Renal pelvis (tissue), 1 donor: ENCODE measurements at regions not wholly inside any gene's neighbourhood (a gene's known extent, or its start where the extent isn't known, plus 50 kb on each side); places are given as distances from the start of the nearest gene placed in this dataset.

Experiments
- DNase-seq: peaks from one replicate; pipeline ENCODE4 v3.0.0-alpha.2; 2013

DNA sequence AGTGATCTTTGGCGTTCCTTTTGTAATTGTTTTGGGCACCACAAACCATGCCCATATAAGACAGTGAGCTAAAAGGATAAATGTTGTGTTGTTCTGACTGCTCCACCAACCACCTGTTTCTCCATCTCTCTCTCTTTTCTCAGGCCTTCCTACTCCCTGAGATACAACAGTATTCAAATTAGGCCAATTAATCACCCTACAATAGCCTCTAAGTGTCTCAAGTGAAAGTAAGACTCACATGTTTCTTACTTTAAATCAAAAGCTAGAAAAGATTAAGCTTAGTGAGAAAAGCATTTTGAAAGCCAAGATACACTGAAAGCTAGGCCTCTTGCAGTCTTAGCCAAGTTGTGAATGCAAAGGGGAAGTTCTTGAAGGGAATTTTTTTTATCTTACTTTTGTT lies 268.8 kb upstream of the NREP start:
- no peak for DNase-seq

DNA sequence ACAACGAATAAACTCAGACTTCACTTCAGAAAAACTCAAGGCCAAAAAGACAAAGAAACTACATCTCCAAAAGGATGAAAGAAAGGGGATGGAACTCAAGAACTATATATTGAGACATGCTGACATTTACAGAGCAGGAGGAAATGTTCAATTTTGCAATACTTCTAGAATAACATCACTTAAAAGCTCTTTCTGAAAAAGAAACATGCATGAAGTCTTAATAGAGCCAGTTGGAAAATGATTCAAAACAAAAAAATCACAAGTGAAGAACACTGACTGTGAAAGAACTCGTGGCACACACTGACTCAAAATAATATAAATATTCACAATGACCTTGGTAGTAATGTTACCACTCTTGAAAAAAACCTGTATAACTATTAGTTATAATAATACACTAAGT lies 267.8 kb upstream of the NREP start:
- no peak for DNase-seq

DNA sequence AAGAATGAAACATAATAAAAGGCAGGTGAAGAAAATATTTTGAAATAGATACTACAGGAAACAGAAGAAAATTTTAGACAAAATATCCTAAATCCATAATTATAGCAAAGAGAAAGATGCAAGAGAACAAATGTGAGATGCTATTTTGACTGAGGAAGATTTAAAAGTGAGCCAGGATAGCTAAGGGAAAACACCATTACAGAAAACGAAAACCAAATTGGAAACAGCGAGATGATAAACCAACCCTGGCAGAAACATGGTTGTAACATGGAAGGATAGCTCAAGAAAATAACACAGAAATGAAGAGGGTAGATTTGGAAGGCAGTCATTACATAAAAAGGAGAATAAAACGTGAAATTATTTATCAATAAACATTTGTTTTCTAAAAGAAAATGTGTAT lies 267.2 kb upstream of the NREP start:
- DNase-seq, result no peak

DNA sequence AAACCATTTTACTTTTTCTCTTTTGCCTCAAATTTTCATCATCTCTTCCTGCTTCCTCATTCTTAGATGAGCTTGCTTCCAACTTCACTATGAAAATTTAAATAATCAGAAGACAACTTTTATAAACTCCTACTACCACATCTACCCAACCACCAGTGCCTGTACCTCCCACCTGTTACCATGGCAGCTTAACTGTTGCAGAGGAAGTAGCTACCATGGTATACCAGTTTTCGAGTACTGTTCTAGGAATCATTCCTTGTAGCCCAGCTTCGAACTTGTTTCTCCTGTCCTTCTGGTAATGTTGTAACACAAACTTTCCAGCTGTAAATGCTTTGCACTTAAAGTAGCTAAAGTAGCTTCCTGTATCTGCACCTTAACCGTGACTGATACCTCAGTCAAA lies 266.8 kb upstream of the NREP start:
- DNase-seq, result no peak

DNA sequence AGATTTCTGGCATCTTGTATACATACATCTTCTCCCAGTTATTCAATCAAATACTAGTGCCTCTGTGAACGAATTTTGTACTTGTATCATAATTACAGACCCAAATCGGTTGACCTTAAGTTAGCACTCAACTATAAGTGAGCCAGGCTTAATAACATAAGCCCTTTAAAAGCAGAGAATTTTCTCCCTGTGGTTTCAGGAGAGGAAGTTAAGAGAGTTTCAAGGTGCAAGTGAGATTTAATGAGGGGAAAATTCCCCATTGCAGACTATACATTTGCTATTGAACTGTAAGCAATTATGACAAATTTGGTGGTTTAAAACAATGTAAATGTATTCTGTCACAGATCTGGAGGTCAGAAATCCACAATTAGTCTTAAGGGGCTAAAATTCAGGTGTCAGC lies 261.9 kb upstream of the NREP start:
- no peak for DNase-seq

DNA sequence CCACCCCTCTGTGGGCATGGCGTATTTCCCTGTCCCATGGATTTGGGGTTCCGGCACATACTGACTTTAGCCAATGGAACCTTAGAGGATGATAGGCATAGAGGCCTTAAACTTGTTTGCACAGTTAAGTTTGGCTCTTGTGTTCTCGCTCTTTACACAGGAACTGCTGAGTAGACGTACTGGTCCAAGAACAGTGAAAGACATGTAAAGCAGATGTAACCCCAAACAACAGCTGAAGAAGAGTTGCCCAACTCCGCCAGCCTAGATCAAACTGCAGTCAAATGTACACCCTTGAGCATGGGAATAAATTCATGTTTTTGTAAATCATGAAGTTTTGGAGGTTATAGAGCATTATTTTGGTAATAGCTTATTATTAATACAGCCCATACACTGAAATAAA lies 260.0 kb upstream of the NREP start:
- no peak for DNase-seq

DNA sequence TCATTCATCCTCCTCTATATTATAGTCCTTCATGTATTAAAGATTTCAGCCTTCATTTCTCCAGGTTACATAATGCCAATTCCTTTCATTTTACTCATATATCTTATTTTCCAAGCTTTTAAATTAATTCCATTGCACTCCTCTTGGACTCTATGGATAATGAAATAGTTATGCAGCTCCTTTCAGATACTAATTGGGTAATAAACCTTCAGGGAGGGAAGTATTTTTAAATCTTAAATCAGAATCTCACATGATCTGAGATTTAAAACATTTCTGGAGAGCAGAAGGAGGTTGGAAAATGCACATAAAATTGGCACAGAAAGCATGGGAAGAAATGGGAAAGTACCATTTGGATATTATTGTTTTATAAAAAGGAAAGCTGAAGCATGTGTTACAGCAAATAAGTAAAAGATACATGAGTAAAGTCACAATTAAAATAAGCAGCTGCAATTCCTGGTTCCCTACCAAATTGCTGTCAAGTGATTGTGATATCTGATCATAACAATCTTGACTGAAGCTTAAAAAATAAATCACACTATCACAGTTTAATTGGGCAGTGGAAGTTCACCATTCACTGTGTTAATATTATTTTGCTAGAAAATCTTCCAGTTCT lies 257.9 kb upstream of the NREP start:
- no peak for DNase-seq

DNA sequence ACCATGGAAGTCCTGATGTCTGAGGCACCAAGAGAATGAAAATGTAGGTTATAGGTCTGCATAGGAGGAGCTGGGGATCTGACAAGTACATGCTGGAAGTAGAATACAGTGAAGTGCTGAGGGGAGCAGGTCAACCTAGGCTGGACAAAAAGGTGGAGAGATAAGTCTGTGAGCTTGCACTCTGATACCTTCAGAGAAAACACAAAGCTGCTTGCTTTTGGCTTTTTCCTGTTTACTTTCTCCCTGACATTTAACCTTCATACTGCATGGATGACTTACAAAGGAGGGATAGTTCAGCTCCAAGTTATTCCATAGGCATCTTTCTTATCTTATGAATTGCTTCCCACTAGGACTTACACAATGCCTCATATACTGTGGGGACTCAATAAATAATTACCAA lies 256.7 kb upstream of the NREP start:
- no peak for DNase-seq

DNA sequence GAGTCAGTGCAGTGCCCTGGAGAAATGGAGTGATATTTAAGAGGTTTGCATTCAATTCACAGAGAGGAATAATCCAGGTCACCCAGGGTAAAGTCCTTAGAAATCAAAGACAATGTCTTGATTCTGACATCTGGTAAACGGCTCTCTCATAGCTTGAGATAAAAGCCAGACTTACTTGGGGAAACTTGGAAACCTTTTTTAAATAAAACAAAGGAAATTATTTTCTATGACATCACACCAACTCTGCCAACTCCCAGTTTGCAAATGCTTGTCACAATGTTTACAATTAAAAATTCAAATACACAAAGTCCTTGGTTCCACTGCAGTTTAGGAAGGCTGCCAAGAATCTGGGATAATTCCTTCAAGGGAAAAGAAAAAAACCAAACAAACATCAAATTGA lies 255.1 kb upstream of the NREP start:
- no peak for DNase-seq

DNA sequence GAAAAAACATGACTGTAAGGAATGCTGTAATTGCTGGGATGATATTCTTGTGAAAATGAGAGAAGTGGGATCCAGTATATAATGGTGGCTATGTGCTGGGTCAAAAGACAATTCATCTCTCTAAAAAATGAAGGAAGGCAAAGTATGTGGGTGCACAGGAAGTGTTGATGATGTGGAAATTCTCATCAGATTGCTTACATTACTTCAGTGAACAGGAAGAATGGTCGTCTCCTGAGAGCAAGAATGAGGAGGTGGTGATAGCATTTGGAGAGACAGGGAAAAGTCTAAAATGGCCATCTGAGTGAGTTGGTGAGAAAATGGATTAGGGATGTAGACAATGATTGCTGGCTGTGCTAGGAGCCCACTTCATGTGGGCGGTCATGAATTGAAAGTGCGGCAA lies 253.5 kb upstream of the NREP start:
- DNase-seq, result no peak

DNA sequence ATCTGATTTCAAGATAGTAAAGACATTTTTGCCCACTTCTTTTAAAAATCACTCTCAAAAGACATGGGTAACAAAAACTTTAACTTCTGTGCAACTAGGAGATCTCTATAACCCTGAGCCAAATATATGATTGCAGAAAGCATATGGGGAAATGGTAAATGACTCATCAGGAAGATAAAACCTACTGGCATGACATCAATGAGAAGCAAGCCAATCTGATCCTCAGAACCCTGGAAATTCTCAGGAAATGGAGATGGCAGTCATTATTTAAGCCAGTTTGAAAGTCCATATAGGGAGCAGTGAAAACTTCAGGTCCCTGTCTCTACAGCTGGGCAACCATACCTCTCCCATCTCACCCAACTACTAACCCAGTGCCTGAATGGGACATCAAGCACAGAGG lies 249.7 kb upstream of the NREP start:
- DNase-seq, result no peak

DNA sequence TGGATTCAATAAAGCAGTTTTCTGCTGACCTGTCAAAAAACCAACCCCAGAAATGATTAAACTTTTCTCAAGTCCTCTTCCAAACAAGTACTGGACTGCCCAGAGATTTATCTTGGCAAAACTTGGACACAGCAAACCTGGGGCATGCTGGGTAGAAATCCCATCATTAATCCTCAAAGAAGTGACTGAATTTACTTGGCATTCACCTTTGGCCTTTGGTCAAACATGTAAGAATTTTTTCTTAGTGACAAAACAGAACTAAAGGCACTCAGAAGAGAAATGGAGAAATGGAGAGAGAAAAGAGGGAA lies 248.6 kb upstream of the NREP start:
- no peak for DNase-seq

DNA sequence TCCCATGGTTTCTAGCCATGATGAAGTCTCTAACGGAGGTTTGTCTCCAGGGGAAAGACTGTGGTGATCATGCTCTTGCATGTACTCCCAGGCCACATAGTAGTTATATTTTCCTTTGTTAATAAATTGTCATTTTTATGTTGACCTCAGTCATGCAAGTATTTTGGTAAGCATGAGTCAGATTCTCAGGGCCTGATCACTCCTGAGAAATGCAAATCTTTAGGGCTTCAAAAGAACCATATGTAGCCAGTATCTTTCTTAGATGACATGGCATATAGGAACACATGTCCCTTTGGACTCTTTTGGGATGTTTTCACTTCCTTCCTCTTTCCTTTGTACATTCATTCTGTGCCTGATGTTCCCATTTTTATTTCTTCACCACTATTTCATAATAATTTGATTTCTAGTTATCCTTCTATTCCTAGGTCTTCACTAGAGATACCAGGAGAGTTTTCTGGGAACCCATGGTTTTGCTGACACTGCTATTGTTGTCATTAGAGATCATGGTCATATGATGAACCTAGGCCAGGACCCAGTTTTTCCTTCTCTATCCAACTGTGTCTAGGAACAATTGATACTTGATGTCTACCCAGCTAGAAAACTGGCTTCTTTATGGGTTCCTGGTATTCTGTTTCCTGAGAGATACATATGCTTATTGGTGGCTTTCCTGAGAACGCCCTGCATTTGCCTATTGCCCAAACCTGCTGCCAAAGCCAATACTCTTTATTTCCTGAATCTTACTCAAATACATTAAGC lies 248.1 kb upstream of the NREP start:
- DNase-seq, result no peak

DNA sequence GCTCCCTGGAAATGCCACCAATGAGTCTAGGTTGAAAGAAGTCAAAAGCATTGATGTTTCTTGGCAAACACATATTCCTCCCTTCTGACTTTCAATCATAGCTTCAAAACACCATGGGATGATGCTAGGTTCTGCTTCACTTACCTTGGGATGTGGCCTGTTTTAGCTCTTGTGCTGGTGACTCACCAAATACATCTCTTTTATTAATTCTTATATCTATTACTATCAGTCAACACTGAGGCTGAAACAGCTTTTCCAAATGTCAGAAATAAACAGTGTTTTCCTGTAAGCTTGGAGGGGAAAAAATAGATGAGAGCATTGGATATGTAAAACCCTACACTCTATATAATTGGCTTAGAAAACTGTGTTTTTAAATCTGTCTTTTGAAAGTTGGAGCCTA lies 245.4 kb upstream of the NREP start:
- DNase-seq, result no peak

DNA sequence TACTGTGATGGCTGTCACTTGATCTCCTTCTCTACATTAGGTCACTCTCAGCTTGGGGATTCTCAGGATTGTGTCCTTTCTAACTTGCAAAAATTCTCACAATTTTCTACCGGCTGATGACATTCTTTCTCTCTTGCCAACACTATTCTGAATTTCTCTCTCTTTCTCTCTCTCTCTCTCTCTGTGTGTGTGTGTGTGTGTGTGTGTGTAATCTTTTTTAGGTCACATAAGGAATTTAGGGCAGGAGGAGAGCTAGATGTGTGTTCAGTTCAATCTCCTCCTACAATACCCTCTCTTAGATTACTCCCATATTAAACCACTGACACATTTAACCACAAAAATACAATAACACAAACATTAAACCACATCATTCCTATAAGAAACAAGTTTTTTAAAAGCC lies 242.3 kb upstream of the NREP start:
- no peak for DNase-seq

DNA sequence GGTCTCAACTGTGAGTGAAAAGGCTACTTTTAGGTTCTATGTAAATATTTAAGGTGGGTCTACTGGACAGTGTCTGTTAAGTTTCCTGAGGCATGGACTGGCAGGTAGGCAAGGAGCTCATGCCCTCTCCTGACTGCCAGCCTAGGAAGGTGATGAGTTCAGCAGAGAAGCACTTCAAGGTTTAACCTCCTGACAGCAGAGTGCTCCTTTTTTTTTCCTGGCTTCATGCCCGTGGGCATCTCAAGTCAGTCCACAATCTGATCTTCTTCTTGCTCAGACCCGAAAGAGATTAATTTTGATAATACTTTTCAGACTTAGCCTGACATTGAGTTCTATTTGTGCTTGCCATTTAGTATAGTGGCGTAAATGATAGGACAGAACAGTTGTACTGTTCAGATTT lies 241.9 kb upstream of the NREP start:
- no peak for DNase-seq

DNA sequence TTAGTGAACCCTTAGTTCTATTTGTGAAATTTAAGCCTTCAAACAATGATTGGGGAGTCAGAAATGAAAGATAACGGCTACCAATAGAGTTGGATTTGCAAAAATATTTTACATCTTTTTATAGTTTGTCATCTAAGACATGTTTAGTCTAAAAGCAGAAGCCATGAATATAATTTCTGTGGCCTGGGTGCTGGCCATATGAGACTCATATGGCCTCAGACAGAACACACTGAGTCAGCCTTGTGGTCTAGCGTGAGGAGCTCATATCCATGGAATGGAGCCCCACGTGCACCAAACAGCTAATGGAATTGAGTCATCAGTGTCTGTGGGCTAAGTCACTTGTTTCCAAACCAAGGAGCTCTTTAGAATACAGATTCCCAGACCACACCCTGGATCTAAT lies 240.7 kb upstream of the NREP start:
- no peak for DNase-seq

DNA sequence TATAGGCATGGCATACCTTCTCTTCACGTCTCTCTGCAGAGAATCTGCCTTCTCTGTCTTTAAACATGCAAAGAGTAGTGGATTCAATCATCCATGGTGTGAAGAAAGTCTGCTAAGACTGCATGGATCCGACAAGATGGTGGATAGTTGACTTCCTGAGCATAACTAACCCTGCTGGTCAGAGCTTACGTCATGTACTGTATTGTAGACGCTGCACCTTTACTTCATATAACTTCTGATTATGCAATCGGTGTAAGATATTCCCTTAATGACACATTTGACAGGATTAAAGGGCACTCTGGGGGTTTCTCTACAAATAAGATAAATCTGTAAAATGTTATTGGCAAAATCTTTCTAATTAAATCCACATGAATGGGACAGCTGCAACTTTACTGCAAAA lies 240.3 kb upstream of the NREP start:
- DNase-seq, result no peak

DNA sequence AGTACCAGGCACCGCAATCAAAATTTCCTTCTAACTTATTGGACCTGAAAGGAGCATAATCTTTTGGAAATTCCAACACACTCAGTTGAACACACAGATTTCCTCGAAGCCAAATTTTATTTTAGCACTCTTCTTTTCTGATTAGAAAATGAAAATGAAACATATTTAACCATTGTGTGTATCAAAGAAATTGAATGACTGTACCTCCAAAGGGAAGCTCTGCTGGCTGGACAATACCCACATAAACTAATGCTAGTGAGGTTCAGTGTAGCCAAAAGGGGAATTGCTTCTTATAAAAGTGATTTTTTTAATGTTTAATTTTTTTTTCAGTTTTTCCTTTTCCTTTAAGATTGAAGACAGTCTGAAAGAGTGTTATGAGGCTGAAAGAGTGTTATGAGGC lies 239.6 kb upstream of the NREP start:
- DNase-seq, result no peak

DNA sequence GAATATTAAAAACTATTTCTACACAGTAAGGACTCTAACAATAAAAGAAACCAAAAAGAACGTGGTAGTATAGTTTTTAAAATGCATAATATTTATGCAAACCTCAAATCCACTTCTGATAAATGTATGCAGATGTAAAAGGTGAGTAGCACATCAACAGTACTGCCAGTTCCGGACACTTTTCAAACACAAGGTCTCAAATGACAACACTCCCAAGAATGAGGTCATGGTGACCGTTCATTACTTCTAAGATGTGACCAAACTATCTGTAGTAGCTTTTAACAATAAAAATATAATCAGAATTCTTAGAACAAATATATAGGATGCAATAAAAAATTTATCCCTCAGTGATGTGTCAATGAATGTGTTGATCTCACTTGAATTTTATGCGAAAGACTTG lies 238.7 kb upstream of the NREP start:
- no peak for DNase-seq

DNA sequence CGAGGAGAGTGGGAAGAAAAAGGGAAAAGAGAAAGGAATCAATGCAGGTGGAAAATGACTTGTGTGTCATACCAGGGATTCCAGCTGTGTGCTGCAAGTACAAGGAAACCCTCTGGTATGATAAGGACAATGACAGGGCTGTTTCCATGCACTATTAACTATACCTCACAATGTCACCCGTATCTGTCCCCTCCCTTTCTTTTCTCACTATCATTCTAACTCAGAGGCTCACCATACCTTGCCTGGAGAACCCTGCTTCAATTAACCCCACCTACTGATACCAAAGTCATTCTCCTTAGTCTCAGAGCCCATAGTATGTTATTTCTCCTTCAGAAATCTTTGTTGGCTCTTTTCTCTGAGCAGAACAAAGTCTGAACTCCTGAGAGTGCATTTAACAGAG lies 236.2 kb upstream of the NREP start:
- no peak for DNase-seq

DNA sequence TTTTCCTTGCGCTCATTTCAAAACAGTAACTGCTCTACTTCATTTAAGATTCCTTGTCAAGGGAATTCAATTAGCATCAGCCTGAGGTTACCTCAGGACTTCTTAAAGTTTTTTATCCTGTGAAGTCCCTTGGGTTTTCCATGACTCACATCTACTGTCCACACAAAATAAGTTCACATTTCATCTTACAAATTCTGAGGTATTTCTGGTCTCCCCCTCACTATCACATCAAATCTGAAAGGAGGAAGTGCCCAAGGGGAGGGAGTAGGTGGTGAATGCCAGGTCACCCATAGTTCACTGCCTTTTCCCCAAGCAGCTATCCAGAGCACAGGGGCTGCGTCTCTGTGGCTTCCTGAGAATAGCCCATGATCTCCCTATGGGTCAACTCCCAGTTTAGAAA lies 227.1 kb upstream of the NREP start:
- no peak for DNase-seq

DNA sequence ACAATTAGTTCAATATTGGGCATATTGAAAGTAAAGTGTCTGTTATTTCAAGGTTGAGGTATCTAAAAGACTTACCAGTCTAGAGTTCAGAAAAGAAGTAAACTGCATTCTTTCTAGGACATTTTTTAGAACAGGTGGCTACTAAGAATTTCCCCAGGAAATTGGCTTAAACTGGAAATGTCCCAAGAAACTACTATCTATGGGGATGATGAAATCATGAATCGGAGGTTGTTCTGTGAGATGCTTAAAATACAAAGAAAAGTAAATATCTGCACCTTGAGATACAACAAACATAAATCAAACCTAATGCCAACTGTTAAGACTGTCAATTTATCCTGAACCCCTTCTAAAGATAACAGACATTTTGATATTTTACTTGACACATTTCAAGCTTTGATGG lies 226.5 kb upstream of the NREP start:
- no peak for DNase-seq

DNA sequence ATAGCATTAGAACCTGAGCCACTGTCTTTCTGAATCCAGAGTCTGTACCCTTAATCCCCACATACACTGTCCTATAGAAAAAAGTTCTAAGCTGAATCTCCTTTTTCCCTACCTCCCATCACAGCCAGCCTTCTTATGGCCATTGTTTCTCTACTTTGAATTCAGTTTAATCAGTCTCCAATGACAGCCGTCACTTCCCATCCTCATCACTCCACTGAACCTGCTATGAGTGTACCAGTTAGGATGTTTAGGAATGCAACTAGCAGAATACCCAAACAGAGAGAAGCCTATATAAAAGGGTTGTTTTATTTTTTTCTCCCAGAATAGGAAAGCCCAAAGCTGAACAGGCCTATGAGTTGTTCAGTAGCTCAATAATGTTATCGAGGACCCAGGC lies 220.4 kb upstream of the NREP start:
- no peak for DNase-seq
